ENCODE measurements at regions not wholly inside any gene's neighbourhood (a gene's known extent, or its start where the extent isn't known, plus 50 kb on each side); places are given as distances from the start of the nearest gene placed in this dataset.

DNA sequence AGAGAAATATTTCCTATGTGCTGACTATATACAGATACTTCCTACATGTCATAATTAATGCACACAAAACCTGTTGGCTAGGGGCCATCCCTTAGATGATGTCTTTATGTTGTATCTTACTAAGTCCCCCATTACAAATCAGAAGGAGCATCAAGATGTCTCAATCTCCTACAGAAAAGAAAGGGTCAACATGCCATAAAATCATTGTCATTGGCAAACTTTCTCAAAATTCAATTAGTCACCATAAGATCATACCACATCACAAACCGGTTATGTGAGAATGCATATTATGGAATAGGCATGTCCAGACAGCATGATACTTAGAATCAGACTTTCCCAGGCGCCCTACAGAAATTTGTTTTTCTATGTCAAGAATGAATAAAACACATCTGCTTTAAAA is 175.2 kb upstream of the TET2 start:
- no peak for DNase-seq (ENCODE audit: low read depth)
- H3K4me3 ChIP-seq (ENCODE audit: low read depth, low read length), result no peak overlapping the region
- TF ChIP-seq, protein P1, sequence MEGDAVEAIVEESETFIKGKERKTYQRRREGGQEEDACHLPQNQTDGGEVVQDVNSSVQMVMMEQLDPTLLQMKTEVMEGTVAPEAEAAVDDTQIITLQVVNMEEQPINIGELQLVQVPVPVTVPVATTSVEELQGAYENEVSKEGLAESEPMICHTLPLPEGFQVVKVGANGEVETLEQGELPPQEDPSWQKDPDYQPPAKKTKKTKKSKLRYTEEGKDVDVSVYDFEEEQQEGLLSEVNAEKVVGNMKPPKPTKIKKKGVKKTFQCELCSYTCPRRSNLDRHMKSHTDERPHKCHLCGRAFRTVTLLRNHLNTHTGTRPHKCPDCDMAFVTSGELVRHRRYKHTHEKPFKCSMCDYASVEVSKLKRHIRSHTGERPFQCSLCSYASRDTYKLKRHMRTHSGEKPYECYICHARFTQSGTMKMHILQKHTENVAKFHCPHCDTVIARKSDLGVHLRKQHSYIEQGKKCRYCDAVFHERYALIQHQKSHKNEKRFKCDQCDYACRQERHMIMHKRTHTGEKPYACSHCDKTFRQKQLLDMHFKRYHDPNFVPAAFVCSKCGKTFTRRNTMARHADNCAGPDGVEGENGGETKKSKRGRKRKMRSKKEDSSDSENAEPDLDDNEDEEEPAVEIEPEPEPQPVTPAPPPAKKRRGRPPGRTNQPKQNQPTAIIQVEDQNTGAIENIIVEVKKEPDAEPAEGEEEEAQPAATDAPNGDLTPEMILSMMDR (IDR thresholded peaks at IDR 0.05; ENCODE audit: insufficient read depth, low read depth, low read length, missing control alignments), result no peak

DNA sequence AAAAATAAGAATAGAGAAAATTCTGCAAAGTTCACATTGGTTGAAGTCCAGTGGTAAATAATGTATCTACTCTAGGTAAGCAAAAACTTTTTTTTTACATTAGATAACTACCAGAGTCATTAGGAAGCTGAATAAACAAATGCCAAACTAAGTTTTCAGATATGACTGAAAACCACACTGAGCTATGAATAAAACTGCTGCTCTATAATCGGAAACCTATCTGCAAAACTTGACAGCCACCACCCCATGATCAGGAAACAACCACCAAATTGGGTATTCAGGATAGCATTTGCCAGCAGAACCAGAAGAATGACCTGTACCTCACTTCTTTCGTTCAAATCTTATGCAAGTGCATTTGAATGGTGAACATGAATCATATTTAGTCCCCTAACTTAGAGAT is 173.0 kb upstream of the TET2 start:
- H3K4me3 ChIP-seq (ENCODE audit: low read depth, low read length), result peak overlapping the region; percentile 32; the same call in 1 of the 2 replicates
- TF ChIP-seq, protein P1 (IDR thresholded peaks at IDR 0.05; ENCODE audit: insufficient read depth, low read depth, low read length, missing control alignments), result no peak
- DNase-seq (ENCODE audit: low read depth), result peak; percentile 65

DNA sequence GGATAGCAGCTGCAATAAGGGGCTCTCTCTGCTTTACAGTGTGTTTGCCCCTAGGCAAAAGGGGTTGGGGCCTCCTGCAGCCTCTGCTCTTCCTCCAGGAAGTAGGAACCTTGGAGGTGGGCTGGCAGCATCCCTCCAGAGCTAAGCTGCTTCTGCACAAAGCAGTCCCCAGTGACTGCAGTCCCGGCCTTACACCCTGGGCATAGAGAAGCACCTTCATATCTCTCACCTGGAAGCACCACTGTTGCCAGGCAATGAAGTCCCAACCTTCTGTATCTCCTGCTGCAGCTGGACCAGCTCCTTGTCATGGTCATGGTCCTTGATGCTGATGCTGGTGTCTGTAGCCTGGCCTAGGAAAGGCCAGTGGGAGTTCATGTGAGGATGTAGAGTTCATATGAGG is 171.1 kb upstream of the TET2 start:
- H3K4me3 ChIP-seq (ENCODE audit: low read depth, low read length), result no peak overlapping the region
- no peak for DNase-seq (ENCODE audit: low read depth)
- TF ChIP-seq, protein P1 (IDR thresholded peaks at IDR 0.05; ENCODE audit: insufficient read depth, low read depth, low read length, missing control alignments), result no peak

DNA sequence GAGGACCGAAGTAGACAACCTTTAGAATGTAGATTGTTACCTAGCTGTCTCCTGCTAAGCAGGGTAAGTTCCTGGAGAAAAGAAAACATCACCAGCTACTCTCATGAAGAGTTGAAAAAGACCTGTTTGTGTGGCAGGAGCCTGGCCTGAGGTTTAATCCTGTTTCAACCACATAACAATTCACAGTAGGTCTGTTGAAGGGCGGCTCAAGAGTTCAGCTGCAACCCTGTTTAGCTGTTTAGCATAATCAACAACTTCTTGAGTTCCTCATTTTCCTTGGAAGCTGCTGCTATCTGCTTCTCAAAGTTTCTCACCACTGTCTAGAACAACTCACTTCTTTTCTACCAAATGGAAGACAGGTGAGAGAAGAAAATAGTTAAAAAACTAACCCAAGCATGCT is 170.4 kb upstream of the TET2 start:
- peak; percentile 80 for DNase-seq (ENCODE audit: low read depth)
- H3K4me3 ChIP-seq (ENCODE audit: low read depth, low read length), result no peak overlapping the region
- TF ChIP-seq, protein P1 (IDR thresholded peaks at IDR 0.05; ENCODE audit: insufficient read depth, low read depth, low read length, missing control alignments), result no peak

DNA sequence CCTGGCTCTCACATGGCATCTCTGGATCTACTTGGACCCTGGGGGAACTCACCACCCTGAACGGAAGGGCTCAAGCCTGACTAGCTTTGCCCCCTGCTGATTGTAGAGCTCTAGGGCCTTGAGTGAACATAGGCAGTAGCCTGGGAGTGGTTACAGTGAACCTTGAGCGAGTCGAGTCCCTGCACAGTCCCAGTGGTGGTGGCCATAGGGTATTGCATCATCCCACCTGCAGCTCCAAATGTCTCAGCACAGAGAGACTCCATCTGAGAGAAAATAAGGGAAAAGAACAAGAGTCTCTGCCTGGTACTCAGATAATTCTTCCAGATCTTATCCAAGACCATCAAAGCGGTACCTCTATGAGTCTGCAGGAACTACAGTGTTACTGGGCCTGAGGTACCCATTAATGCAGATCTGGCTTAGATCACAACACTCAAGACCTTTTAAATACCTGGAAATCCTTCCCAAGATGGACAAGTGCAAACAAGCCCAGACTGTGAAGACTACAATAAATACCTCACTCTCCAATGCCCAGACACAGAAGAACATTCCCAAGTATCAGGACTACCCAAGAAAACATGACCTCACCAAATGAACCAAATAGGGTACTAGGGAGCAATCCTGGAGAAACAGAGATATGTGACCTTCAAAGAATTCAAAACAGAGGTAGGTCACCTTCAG is 167.5 kb upstream of the TET2 start:
- TF ChIP-seq, protein P1 (IDR thresholded peaks at IDR 0.05; ENCODE audit: insufficient read depth, low read depth, low read length, missing control alignments), result no peak
- H3K4me3 ChIP-seq (ENCODE audit: low read depth, low read length), result no peak overlapping the region
- no peak for DNase-seq (ENCODE audit: low read depth)

DNA sequence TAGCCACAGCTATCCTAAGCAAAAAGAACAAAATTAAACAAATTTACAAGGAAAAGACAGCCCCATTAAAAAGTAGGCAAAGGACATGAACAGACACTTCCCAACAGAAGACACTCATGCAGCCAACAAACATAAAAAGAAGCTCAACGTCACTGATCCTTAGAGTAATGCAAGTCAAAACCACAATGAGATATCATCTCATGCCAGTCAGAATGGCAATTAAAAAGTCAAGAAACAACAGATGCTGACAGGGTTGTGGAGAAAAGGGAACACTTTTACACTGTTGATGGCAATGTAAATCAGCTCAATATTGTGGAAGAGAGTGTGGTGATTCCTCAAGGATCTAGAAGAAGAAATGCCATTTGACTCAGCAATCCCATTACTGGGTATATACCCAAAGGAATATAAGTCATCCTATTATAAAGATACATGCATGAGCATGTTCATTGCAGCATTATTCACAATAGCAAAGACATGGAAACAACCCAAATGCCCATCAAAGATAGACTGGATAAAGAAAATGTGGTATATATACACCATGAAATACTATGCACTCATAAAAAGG is 163.0 kb upstream of the TET2 start:
- no peak for DNase-seq (ENCODE audit: low read depth)
- no peak overlapping the region for H3K4me3 ChIP-seq (ENCODE audit: low read depth, low read length)
- TF ChIP-seq, protein P1 (IDR thresholded peaks at IDR 0.05; ENCODE audit: insufficient read depth, low read depth, low read length, missing control alignments), result no peak

DNA sequence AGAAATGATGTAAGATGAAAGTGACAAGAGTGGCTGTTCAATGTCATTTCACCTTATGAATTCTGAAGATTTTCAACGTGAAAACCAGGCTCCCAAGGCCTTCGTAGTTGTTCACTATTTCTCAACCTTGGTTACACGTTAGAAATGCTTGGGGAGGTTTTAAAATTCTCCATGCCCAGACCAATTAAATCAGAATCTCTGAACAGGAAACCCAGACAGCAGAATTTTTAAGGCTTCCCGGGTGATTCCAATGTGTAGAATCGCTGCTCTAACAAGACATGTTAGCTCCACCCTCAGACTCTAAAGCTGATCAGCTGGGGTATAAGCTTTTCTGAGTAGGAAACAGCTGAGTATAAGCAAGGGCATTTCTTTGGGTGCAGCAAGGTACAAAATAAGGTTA is 160.4 kb upstream of the TET2 start:
- TF ChIP-seq, protein P1 (IDR thresholded peaks at IDR 0.05; ENCODE audit: insufficient read depth, low read depth, low read length, missing control alignments), result no peak
- H3K4me3 ChIP-seq (ENCODE audit: low read depth, low read length), result no peak overlapping the region
- DNase-seq (ENCODE audit: low read depth), result no peak

All from GM12865 (cell line).